ENCODE measurements at regions not wholly inside any gene's neighbourhood (a gene's known extent, or its start where the extent isn't known, plus 50 kb on each side); places are given as distances from the start of the nearest gene placed in this dataset.

DNA sequence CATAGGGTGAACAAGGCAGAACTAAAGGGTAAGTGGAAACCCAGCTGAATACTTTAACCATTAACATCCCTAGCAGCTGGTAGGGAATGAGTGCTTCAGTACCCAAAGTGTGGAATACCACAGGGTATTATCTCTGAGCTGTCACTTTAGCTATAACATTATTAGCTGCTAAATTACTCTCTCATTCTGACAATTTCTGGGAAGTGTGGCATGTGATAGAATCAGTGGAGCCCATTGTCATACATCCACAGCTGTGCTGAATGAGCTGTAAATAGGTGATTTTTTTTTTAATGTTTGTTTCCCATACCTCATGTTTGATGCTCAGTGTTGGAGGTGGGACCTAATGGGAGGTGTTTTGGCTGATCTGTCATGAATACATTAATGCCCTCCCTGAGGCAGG is 894.3 kb downstream of the DIPK2A start:
- H3K4me1 ChIP-seq, result peaks cover 0 to 2% of the 10 kb centered on the region in 2 donors
- H3K36me3 ChIP-seq, result no peaks in the 10 kb centered on the region
- H3K4me3 ChIP-seq, result no peak overlapping the region
- no peaks in the 10 kb centered on the region for H3K9me3 ChIP-seq
- no peak for TF ChIP-seq CTCF (IDR thresholded peaks at IDR 0.05)
- DNase-seq (ENCODE audit: low spot score in 2 of 2), result no peak
- intact Hi-C loops (cut with DNase I), result no loop called here
- H3K27ac ChIP-seq, result no peak overlapping the region
- no peaks in the 10 kb centered on the region for H3K27me3 ChIP-seq

- no peak overlapping the region for H3K27ac ChIP-seq
- DNase-seq (ENCODE audit: low spot score in 2 of 2), result no peak
- H3K36me3 ChIP-seq, result no peaks in the 10 kb centered on the region
- no peaks in the 10 kb centered on the region for H3K9me3 ChIP-seq
- peaks cover 0 to 2% of the 10 kb centered on the region in 2 donors for H3K4me1 ChIP-seq
- TF ChIP-seq CTCF (IDR thresholded peaks at IDR 0.05), result no peak
- H3K27me3 ChIP-seq, result no peaks in the 10 kb centered on the region
- intact Hi-C loops (cut with DNase I), result no loop called here
- H3K4me3 ChIP-seq, result no peak overlapping the region
These were observed 894.9 kb downstream of the DIPK2A start for GRCh38 chr3:144866476-144866875.

- Histone ChIP-seq H3K4me3 (no peak overlapping the region), H3K4me1 (peaks cover 0 to 2% of the 10 kb centered on the region in 2 donors), H3K9me3 (no peaks in the 10 kb centered on the region), H3K36me3 (no peaks in the 10 kb centered on the region), H3K27me3 (no peaks in the 10 kb centered on the region), H3K27ac (no peak overlapping the region)
- DNase-seq (ENCODE audit: low spot score in 2 of 2), result no peak
- no peak for TF ChIP-seq CTCF (IDR thresholded peaks at IDR 0.05)
- intact Hi-C loops (cut with DNase I), result no loop called here
These were observed 896.9 kb downstream of the DIPK2A start for GRCh38 chr3:144868506-144868905.

- intact Hi-C loops (cut with DNase I), result no loop called here
- no peak overlapping the region for H3K4me3 ChIP-seq
- TF ChIP-seq CTCF (IDR thresholded peaks at IDR 0.05), result no peak
- H3K4me1 ChIP-seq, result no peaks in the 10 kb centered on the region
- no peaks in the 10 kb centered on the region for H3K9me3 ChIP-seq
- H3K27ac ChIP-seq, result no peak overlapping the region
- no peak for DNase-seq (ENCODE audit: low spot score in 2 of 2)
- no peaks in the 10 kb centered on the region for H3K27me3 ChIP-seq
- H3K36me3 ChIP-seq, result no peaks in the 10 kb centered on the region
These were observed 901.4 kb downstream of the DIPK2A start for GRCh38 chr3:144873066-144873465.

DNA sequence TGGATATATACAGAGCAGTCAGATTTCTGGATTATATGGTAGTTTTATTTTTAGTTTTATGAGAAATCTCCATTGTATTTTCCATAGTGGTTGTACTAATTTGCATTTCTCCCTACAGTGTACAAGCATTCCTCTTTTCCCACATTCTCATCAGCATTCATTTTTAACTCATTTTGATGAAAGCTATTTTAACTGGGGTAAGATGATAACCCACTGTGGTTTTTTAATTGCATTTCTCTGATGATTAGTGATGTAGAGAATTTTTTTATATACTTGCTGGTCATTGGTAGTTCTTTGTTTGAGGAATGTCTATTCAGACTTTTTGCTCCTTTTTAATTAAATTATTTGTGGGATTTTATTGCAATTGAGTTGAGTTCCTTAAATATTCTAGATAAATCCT is 903.6 kb downstream of the DIPK2A start:
- Histone ChIP-seq H3K27me3 (no peaks in the 10 kb centered on the region), H3K36me3 (no peaks in the 10 kb centered on the region), H3K27ac (no peak overlapping the region), H3K9me3 (no peaks in the 10 kb centered on the region), H3K4me3 (no peak overlapping the region), H3K4me1 (no peaks in the 10 kb centered on the region)
- DNase-seq (ENCODE audit: low spot score in 2 of 2), result no peak
- no peak for TF ChIP-seq CTCF (IDR thresholded peaks at IDR 0.05)
- intact Hi-C loops (cut with DNase I), result no loop called here

- intact Hi-C loops (cut with DNase I), result no loop called here
- no peak for DNase-seq (ENCODE audit: low spot score in 2 of 2)
- TF ChIP-seq CTCF (IDR thresholded peaks at IDR 0.05), result no peak
- Histone ChIP-seq H3K27me3 (no peaks in the 10 kb centered on the region), H3K27ac (no peak overlapping the region), H3K36me3 (no peaks in the 10 kb centered on the region), H3K9me3 (no peaks in the 10 kb centered on the region), H3K4me3 (no peak overlapping the region), H3K4me1 (no peaks in the 10 kb centered on the region)
These were observed 905.7 kb downstream of the DIPK2A start for GRCh38 chr3:144877356-144877755.
